ENCODE measurements at regions not wholly inside any gene's neighbourhood (a gene's known extent, or its start where the extent isn't known, plus 50 kb on each side); places are given as distances from the start of the nearest gene placed in this dataset.

DNA sequence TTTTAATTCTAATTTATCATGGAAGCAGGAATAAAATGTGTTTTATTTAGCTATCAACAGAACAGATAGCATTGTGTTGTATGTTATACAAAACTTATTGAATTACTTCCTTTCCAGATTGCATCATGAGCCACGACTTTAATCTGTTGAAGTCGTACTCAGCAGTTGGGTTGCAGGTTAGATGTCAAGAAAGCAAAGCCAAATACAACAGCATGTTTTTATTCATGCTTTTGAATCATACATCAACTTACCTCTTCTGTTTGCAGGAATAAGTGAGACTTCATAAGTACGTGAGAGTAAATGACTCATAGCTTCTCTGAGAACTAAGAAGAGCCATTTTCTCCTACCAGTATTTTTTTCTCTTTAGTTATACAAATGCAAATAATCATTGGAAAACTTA is 110.8 kb upstream of the ADGRL4 start:
- Histone ChIP-seq H3K4me3 (ENCODE audit: low read depth, low read length, poor library complexity, severe bottlenecking) (no peak overlapping the region), H3K4me2 (ENCODE audit: low read length) (no peak overlapping the region), H3K4me1 (ENCODE audit: insufficient read depth, low read length, poor library complexity, severe bottlenecking) (no peaks in the 10 kb centered on the region), H3K9me2 (ENCODE audit: insufficient read depth, low read length) (no peaks in the 10 kb centered on the region), H3K79me2 (ENCODE audit: insufficient read depth, low read depth, low read length) (no peaks in the 10 kb centered on the region), H3K9me3 (ENCODE audit: low read length) (no peaks in the 10 kb centered on the region), H3K36me3 (ENCODE audit: insufficient read depth, low read length) (no peaks in the 10 kb centered on the region), H3K27ac (ENCODE audit: low read depth, low read length, poor library complexity, severe bottlenecking) (no peak overlapping the region), H4K20me1 (ENCODE audit: insufficient read depth, low read length) (no peaks in the 10 kb centered on the region), H2AFZ (ENCODE audit: low read length) (no peak overlapping the region)
- POLR2A ChIA-PET, result no interaction called here
- intact Hi-C loops (cut with micrococcal nuclease; ENCODE audit: unreplicated experiment), result no loop called here
- TF ChIP-seq, protein P1, sequence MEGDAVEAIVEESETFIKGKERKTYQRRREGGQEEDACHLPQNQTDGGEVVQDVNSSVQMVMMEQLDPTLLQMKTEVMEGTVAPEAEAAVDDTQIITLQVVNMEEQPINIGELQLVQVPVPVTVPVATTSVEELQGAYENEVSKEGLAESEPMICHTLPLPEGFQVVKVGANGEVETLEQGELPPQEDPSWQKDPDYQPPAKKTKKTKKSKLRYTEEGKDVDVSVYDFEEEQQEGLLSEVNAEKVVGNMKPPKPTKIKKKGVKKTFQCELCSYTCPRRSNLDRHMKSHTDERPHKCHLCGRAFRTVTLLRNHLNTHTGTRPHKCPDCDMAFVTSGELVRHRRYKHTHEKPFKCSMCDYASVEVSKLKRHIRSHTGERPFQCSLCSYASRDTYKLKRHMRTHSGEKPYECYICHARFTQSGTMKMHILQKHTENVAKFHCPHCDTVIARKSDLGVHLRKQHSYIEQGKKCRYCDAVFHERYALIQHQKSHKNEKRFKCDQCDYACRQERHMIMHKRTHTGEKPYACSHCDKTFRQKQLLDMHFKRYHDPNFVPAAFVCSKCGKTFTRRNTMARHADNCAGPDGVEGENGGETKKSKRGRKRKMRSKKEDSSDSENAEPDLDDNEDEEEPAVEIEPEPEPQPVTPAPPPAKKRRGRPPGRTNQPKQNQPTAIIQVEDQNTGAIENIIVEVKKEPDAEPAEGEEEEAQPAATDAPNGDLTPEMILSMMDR (conservative IDR thresholded peaks at IDR 0.05; ENCODE audit: low read length), result no peak
- TF ChIP-seq EZH2phosphoT487 (IDR thresholded peaks at IDR 0.05; ENCODE audit: borderline replicate concordance, low read depth, low read length), result no peak
- BruUV-seq (replicated peaks), result no TSS peak
- CTCF ChIA-PET (ENCODE audit: unreplicated experiment), result no interaction called here
- no peak for DNase-seq (ENCODE audit: low spot score)

DNA sequence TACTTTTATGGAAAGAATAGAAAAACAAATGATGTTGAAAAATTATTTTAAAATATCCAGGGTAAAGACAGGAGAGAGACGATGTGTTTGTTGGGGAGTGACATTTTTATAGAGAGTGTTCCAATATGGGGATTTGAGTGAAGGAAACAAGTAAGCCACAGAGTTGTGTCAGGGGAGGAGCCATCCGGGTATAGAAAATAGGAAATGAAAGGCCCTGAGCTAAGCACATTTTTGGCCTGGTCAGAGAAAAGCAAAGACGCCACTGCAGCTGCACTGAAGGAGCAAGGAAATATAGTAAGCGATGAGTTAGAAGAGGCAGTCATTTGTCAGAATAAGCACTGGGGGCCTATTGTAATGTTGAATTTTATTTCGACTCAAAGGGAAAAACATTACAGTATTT is 107.3 kb upstream of the ADGRL4 start:
- Histone ChIP-seq H2AFZ (ENCODE audit: low read length) (no peak overlapping the region), H3K36me3 (ENCODE audit: insufficient read depth, low read length) (no peaks in the 10 kb centered on the region), H3K79me2 (ENCODE audit: insufficient read depth, low read depth, low read length) (no peaks in the 10 kb centered on the region), H3K9me2 (ENCODE audit: insufficient read depth, low read length) (no peaks in the 10 kb centered on the region), H3K9me3 (ENCODE audit: low read length) (no peaks in the 10 kb centered on the region), H3K4me1 (ENCODE audit: insufficient read depth, low read length, poor library complexity, severe bottlenecking) (no peaks in the 10 kb centered on the region), H4K20me1 (ENCODE audit: insufficient read depth, low read length) (no peaks in the 10 kb centered on the region), H3K4me3 (ENCODE audit: low read depth, low read length, poor library complexity, severe bottlenecking) (no peak overlapping the region), H3K4me2 (ENCODE audit: low read length) (no peak overlapping the region), H3K27ac (ENCODE audit: low read depth, low read length, poor library complexity, severe bottlenecking) (no peak overlapping the region)
- no peak for DNase-seq (ENCODE audit: low spot score)
- CTCF ChIA-PET (ENCODE audit: unreplicated experiment), result no interaction called here
- POLR2A ChIA-PET, result no interaction called here
- TF ChIP-seq, protein P1 (conservative IDR thresholded peaks at IDR 0.05; ENCODE audit: low read length), result no peak
- no peak for TF ChIP-seq EZH2phosphoT487 (IDR thresholded peaks at IDR 0.05; ENCODE audit: borderline replicate concordance, low read depth, low read length)
- BruUV-seq (replicated peaks), result no TSS peak
- intact Hi-C loops (cut with micrococcal nuclease; ENCODE audit: unreplicated experiment), result no loop called here

GRCh38 chr1:79110749-79111148 is 104.2 kb upstream of the ADGRL4 start:
- ChIA-PET POLR2A (interaction anchor here (0.5 to 0.9 kb wide), 2 partner anchors 11 to 17 kb away, joined by 3 read pairs; no protein-coding TSS in a partner anchor), CTCF (ENCODE audit: unreplicated experiment) (no interaction called here)
- TF ChIP-seq, protein P1 (conservative IDR thresholded peaks at IDR 0.05; ENCODE audit: low read length), result no peak
- no peak for TF ChIP-seq EZH2phosphoT487 (IDR thresholded peaks at IDR 0.05; ENCODE audit: borderline replicate concordance, low read depth, low read length)
- Histone ChIP-seq H3K4me3 (ENCODE audit: low read depth, low read length, poor library complexity, severe bottlenecking) (no peak overlapping the region), H3K27ac (ENCODE audit: low read depth, low read length, poor library complexity, severe bottlenecking) (no peak overlapping the region), H3K9me3 (ENCODE audit: low read length) (no peaks in the 10 kb centered on the region), H3K79me2 (ENCODE audit: insufficient read depth, low read depth, low read length) (no peaks in the 10 kb centered on the region), H4K20me1 (ENCODE audit: insufficient read depth, low read length) (no peaks in the 10 kb centered on the region), H3K4me2 (ENCODE audit: low read length) (no peak overlapping the region), H3K9me2 (ENCODE audit: insufficient read depth, low read length) (no peaks in the 10 kb centered on the region), H3K4me1 (ENCODE audit: insufficient read depth, low read length, poor library complexity, severe bottlenecking) (no peaks in the 10 kb centered on the region), H3K36me3 (ENCODE audit: insufficient read depth, low read length) (no peaks in the 10 kb centered on the region), H2AFZ (ENCODE audit: low read length) (no peak overlapping the region)
- DNase-seq (ENCODE audit: low spot score), result no peak
- BruUV-seq (replicated peaks), result no TSS peak
- intact Hi-C loops (cut with micrococcal nuclease; ENCODE audit: unreplicated experiment), result no loop called here
